H1 (cell line): ENCODE measurements at regions not wholly inside any gene's neighbourhood (a gene's known extent, or its start where the extent isn't known, plus 50 kb on each side); places are given as distances from the start of the nearest gene placed in this dataset.

Experiments
- CHD1 ChIP-seq: IDR thresholded peaks from 2 replicates; pipeline ENCODE4 v1.6.1; 2012; ENCODE audit warnings: low read depth, low read length, improper control_type of control experiment
- CREB1 ChIP-seq: IDR thresholded peaks from 2 replicates; pipeline ENCODE4 v1.6.1; 2012; ENCODE audit warnings: inconsistent platforms
- E2F6 ChIP-seq: IDR thresholded peaks from 2 replicates; pipeline ENCODE4 v1.6.1; 2012; ENCODE audit warnings: inconsistent platforms
- EGR1 ChIP-seq: IDR thresholded peaks from 2 replicates; pipeline ENCODE4 v1.6.1; 2011; ENCODE audit warnings: low read depth, low read length, borderline replicate concordance
- NANOG ChIP-seq: IDR thresholded peaks from 2 replicates; pipeline ENCODE4 v1.6.1; 2011; ENCODE audit warnings: low read length, low read depth, mild to moderate bottlenecking, inconsistent platforms; ENCODE audit not compliant: insufficient read depth, poor library complexity, severe bottlenecking
- RFX5 ChIP-seq: IDR thresholded peaks from 2 replicates; pipeline ENCODE4 v1.6.1; 2011; ENCODE audit warnings: low read depth, low read length, improper control_type of control experiment, borderline replicate concordance
- SIN3A ChIP-seq, 2 experiments: IDR thresholded peaks in 1 of 2; conservative IDR thresholded peaks in 1 of 2; 2 replicates each; pipeline ENCODE4 v1.6.1; 2011 to 2012; ENCODE audit warnings: low read length in 2 of 2, improper control_type of control experiment in 1 of 2, low read depth in 1 of 2, mild to moderate bottlenecking in 1 of 2
- TBP ChIP-seq: IDR thresholded peaks from 2 replicates; pipeline ENCODE4 v1.6.1; 2011; ENCODE audit warnings: low read depth, low read length, improper control_type of control experiment
- YY1 ChIP-seq: IDR thresholded peaks from 2 replicates; pipeline ENCODE4 v1.6.1; 2011; ENCODE audit warnings: low read depth, mild to moderate bottlenecking, low read length
- TF ChIP-seq, protein P1 (sequence below): fragments of 300-600 bp; sonication (generic); IDR thresholded peaks from 2 replicates; pipeline ENCODE4 v1.7.1; 2012; ENCODE audit warnings: low read length, moderate library complexity, mild to moderate bottlenecking, inconsistent platforms; ENCODE audit not compliant: insufficient replicate concordance

DNA sequence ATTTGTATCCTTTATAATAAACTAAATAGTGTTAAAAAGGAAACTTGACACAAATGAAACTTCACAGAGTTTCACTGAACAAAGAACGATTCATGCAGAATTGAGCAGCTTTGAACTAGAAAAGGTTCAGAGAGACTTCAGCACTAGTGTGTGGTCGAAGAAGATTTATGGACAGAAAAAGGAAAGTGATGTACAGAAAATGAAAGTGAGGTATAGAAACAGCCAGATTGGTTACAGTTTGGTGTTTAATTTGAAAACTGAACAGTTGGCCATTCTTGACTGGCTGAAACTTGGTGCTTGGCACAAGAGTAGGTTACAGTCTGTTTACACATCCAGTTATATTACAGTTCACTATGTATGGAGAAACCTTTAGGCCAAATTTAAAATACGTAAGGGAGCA is 207.1 kb downstream of the GALC start (continued):
- TF ChIP-seq, protein P1, sequence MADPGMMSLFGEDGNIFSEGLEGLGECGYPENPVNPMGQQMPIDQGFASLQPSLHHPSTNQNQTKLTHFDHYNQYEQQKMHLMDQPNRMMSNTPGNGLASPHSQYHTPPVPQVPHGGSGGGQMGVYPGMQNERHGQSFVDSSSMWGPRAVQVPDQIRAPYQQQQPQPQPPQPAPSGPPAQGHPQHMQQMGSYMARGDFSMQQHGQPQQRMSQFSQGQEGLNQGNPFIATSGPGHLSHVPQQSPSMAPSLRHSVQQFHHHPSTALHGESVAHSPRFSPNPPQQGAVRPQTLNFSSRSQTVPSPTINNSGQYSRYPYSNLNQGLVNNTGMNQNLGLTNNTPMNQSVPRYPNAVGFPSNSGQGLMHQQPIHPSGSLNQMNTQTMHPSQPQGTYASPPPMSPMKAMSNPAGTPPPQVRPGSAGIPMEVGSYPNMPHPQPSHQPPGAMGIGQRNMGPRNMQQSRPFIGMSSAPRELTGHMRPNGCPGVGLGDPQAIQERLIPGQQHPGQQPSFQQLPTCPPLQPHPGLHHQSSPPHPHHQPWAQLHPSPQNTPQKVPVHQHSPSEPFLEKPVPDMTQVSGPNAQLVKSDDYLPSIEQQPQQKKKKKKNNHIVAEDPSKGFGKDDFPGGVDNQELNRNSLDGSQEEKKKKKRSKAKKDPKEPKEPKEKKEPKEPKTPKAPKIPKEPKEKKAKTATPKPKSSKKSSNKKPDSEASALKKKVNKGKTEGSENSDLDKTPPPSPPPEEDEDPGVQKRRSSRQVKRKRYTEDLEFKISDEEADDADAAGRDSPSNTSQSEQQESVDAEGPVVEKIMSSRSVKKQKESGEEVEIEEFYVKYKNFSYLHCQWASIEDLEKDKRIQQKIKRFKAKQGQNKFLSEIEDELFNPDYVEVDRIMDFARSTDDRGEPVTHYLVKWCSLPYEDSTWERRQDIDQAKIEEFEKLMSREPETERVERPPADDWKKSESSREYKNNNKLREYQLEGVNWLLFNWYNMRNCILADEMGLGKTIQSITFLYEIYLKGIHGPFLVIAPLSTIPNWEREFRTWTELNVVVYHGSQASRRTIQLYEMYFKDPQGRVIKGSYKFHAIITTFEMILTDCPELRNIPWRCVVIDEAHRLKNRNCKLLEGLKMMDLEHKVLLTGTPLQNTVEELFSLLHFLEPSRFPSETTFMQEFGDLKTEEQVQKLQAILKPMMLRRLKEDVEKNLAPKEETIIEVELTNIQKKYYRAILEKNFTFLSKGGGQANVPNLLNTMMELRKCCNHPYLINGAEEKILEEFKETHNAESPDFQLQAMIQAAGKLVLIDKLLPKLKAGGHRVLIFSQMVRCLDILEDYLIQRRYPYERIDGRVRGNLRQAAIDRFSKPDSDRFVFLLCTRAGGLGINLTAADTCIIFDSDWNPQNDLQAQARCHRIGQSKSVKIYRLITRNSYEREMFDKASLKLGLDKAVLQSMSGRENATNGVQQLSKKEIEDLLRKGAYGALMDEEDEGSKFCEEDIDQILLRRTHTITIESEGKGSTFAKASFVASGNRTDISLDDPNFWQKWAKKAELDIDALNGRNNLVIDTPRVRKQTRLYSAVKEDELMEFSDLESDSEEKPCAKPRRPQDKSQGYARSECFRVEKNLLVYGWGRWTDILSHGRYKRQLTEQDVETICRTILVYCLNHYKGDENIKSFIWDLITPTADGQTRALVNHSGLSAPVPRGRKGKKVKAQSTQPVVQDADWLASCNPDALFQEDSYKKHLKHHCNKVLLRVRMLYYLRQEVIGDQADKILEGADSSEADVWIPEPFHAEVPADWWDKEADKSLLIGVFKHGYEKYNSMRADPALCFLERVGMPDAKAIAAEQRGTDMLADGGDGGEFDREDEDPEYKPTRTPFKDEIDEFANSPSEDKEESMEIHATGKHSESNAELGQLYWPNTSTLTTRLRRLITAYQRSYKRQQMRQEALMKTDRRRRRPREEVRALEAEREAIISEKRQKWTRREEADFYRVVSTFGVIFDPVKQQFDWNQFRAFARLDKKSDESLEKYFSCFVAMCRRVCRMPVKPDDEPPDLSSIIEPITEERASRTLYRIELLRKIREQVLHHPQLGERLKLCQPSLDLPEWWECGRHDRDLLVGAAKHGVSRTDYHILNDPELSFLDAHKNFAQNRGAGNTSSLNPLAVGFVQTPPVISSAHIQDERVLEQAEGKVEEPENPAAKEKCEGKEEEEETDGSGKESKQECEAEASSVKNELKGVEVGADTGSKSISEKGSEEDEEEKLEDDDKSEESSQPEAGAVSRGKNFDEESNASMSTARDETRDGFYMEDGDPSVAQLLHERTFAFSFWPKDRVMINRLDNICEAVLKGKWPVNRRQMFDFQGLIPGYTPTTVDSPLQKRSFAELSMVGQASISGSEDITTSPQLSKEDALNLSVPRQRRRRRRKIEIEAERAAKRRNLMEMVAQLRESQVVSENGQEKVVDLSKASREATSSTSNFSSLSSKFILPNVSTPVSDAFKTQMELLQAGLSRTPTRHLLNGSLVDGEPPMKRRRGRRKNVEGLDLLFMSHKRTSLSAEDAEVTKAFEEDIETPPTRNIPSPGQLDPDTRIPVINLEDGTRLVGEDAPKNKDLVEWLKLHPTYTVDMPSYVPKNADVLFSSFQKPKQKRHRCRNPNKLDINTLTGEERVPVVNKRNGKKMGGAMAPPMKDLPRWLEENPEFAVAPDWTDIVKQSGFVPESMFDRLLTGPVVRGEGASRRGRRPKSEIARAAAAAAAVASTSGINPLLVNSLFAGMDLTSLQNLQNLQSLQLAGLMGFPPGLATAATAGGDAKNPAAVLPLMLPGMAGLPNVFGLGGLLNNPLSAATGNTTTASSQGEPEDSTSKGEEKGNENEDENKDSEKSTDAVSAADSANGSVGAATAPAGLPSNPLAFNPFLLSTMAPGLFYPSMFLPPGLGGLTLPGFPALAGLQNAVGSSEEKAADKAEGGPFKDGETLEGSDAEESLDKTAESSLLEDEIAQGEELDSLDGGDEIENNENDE, result no peak
- TF ChIP-seq RFX5, result no peak
- no peak for TF ChIP-seq CREB1
- no peak for TF ChIP-seq EGR1
- no peak for TF ChIP-seq SIN3A (conservative IDR thresholded peaks at IDR 0.05 in 1 of 2, IDR thresholded peaks at IDR 0.05 in 1 of 2; ENCODE audit: low read depth in 1 of 2, low read length in 2 of 2)
- no peak for TF ChIP-seq TBP
- TF ChIP-seq YY1, result no peak
- TF ChIP-seq NANOG, result no peak
- no peak for TF ChIP-seq CHD1
- TF ChIP-seq E2F6, result no peak
